GM12872 (cell line): ENCODE measurements at regions not wholly inside any gene's neighbourhood (a gene's known extent, or its start where the extent isn't known, plus 50 kb on each side); places are given as distances from the start of the nearest gene placed in this dataset.

Source experiments
- CTCF ChIP-seq: IDR thresholded peaks from 3 replicates; pipeline ENCODE4 v1.5.1; 2011; ENCODE audit warnings: low read depth, mild to moderate bottlenecking, low read length, moderate library complexity; ENCODE audit not compliant: insufficient read depth

- no peak for TF ChIP-seq CTCF
Observed at GRCh38 chr12:91432089-91432488, 249.5 kb upstream of the DCN start.

- no peak for TF ChIP-seq CTCF
Observed at GRCh38 chr12:91424506-91424905, 241.9 kb upstream of the DCN start.

GRCh38 chr12:91423693-91424050, 241.1 kb upstream of the DCN start:
- no peak for TF ChIP-seq CTCF

- TF ChIP-seq CTCF: no peak
Observed at GRCh38 chr12:91422811-91423692, 240.4 kb upstream of the DCN start.

- no peak for TF ChIP-seq CTCF
Observed at GRCh38 chr12:91422127-91422526, 239.5 kb upstream of the DCN start.

GRCh38 chr12:91419809-91420208, 237.2 kb upstream of the DCN start:
- no peak for TF ChIP-seq CTCF

- no peak for TF ChIP-seq CTCF
Observed at GRCh38 chr12:91418221-91419090, 235.8 kb upstream of the DCN start.
